HG03469 (cell line): ENCODE measurements at regions not wholly inside any gene's neighbourhood (a gene's known extent, or its start where the extent isn't known, plus 50 kb on each side); places are given as distances from the start of the nearest gene placed in this dataset.
A peak's percentile ranks its signal among the peaks of the same experiment; 100 is the strongest.
"Not testable (repeated sequence)": the region's sequence is repeated elsewhere in the genome, so short reads cannot be mapped to it uniquely, and the experiment has no call there.

Experiments used
- ATAC-seq: cut with Tn5 transposase; IDR thresholded peaks from one replicate; pipeline ENCODE4 v1.9.1; 2021; ENCODE audit warnings: mild to moderate bottlenecking, moderate library complexity, moderate number of reproducible peaks; ENCODE audit not compliant: unreplicated experiment

GRCh38 chr1:173341971-173342370, 134.8 kb upstream of the TNFSF4 start:
- no peak for ATAC-seq

GRCh38 chr1:173342736-173343135, 134.4 kb upstream of the PRDX6 start:
- no peak for ATAC-seq

- no peak for ATAC-seq
These were observed 132.9 kb upstream of the PRDX6 start for GRCh38 chr1:173344034-173344743.

- ATAC-seq: no peak
These were observed 129.8 kb upstream of the PRDX6 start for GRCh38 chr1:173347282-173347818.

GRCh38 chr1:173352635-173353034, 124.5 kb upstream of the PRDX6 start:
- ATAC-seq: not testable (repeated sequence)

GRCh38 chr1:173353350-173353749, 123.8 kb upstream of the PRDX6 start:
- ATAC-seq: no peak

GRCh38 chr1:173354937-173355280, 122.2 kb upstream of the PRDX6 start:
- ATAC-seq: no peak

GRCh38 chr1:173355281-173356031, 121.7 kb upstream of the PRDX6 start:
- no peak for ATAC-seq

- peak; percentile 46 for ATAC-seq
These were observed 120.9 kb upstream of the PRDX6 start for GRCh38 chr1:173356191-173356762.

GRCh38 chr1:173360487-173361063, 116.6 kb upstream of the PRDX6 start:
- no peak for ATAC-seq

- no peak for ATAC-seq
These were observed 114.6 kb upstream of the PRDX6 start for GRCh38 chr1:173362543-173362942.

- no peak for ATAC-seq
These were observed 112.3 kb upstream of the PRDX6 start for GRCh38 chr1:173364827-173365226.

- ATAC-seq: no peak
These were observed 111.8 kb upstream of the PRDX6 start for GRCh38 chr1:173365341-173365740.

GRCh38 chr1:173367136-173367535, 110.0 kb upstream of the PRDX6 start:
- no peak for ATAC-seq

- ATAC-seq: not testable (repeated sequence)
These were observed 106.5 kb upstream of the PRDX6 start for GRCh38 chr1:173370586-173370985.

- not testable (repeated sequence) for ATAC-seq
These were observed 101.1 kb upstream of the PRDX6 start for GRCh38 chr1:173376065-173376464.

- no peak for ATAC-seq
These were observed 99.9 kb upstream of the PRDX6 start for GRCh38 chr1:173377266-173377665.

- no peak for ATAC-seq
These were observed 93.8 kb upstream of the PRDX6 start for GRCh38 chr1:173383351-173383750.

GRCh38 chr1:173388352-173388751, 88.8 kb upstream of the PRDX6 start:
- no peak for ATAC-seq

- ATAC-seq: no peak
These were observed 84.1 kb upstream of the PRDX6 start for GRCh38 chr1:173392895-173393658.

- no peak for ATAC-seq
These were observed 83.5 kb upstream of the PRDX6 start for GRCh38 chr1:173393659-173394000.
